ENCODE measurements at regions not wholly inside any gene's neighbourhood (a gene's known extent, or its start where the extent isn't known, plus 50 kb on each side); places are given as distances from the start of the nearest gene placed in this dataset.

DNA sequence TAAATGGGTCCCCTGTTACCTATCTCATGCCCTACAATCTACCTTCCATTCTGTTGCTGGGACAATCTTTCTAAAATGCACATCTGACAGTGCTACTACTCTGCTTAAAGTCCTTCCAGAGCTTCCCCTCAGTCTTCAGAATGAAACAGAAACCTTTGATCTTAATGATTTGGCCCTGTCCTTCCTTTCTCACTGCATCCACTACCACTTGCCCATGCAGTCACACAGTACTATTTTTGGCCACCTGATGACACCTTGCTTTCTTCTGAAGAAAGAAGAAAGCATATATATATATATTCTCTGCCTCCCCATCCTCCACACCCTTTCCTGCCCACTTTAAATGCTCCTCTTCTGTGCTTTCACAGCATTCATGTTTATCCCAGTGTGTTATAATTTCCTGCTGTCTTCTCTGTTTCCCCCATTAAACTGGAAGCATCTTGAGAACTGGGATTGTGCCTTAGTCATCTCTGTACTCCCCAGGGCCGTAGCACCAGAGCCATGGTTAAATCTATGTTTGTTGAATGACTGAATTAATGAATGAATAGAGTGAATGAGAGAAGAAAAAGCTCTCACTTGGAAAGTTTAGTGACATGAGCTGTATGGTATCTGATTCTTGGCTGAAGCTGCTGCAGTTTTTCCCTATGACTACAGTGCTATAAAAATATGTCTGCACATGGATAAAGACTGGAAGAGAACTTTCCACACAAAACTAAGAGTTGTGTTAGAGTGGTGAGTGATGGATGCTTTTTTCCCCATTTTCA is 56.2 kb downstream of the RTL9 start:
- Histone ChIP-seq H3K9ac (ENCODE audit: low read depth, low read length, poor library complexity, severe bottlenecking) (no peak overlapping the region), H2AFZ (ENCODE audit: low read length) (no peak overlapping the region)

DNA sequence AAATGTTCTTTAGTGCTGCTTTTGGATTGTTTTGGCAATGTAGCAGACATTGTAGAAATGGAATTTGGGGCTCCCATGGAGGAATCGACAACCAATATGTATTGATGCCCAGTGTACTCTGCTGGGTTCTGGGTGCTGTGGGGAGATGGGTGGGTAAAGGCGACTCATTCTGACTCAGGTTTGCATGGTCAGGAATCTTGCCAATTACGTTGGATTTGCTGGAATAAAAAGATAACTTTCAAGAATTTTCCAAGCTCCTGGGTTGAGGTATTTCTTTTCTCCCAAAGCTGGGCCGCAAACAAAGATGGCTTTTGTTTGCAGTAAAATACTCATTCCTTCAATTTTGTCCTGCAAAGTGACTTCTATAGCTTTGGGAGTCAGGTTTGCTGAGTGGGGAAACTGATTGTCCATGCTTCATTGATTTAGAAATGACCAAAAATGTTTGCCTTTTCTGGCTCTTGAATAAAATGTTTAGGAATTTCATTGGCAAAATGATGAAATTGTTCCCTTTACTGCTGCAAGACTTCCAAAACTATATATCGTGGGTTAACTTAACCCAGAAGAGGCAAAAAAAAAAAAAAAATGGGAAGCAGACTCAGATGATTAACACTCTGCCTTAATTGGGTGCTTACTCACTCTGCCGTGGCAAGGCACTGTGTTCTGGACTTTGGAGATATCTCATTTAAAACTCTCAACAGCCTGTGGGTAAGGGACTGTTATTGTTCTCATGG is 57.0 kb downstream of the RTL9 start:
- Histone ChIP-seq H4K20me1 (ENCODE audit: insufficient read depth, low read length, poor library complexity, severe bottlenecking) (no peaks in the 10 kb centered on the region), H3F3A (ENCODE audit: low read depth) (no peaks in the 10 kb centered on the region), H3K9me3 (ENCODE audit: insufficient read depth, low read depth, low read length) (no peaks in the 10 kb centered on the region), H2AFZ (ENCODE audit: low read length) (no peak overlapping the region), H3K4me1 (ENCODE audit: insufficient read depth, low read length, poor library complexity, severe bottlenecking) (no peaks in the 10 kb centered on the region), H3K4me2 (ENCODE audit: low read depth, low read length, poor library complexity, severe bottlenecking) (no peak overlapping the region), H3K9ac (ENCODE audit: low read depth, low read length, poor library complexity, severe bottlenecking) (no peak overlapping the region), H3K4me3 (ENCODE audit: low read length, poor library complexity, severe bottlenecking) (no peak overlapping the region), H3K36me3 (ENCODE audit: insufficient read depth, low read length) (no peaks in the 10 kb centered on the region), H3K27me3 (ENCODE audit: insufficient read depth, low read length, poor library complexity, severe bottlenecking) (no peaks in the 10 kb centered on the region), H3K9me2 (replicated peaks; ENCODE audit: low read depth, low read length) (no peaks in the 10 kb centered on the region), H3K79me2 (ENCODE audit: insufficient read depth, low read length) (no peaks in the 10 kb centered on the region)
- TF ChIP-seq, protein P1, sequence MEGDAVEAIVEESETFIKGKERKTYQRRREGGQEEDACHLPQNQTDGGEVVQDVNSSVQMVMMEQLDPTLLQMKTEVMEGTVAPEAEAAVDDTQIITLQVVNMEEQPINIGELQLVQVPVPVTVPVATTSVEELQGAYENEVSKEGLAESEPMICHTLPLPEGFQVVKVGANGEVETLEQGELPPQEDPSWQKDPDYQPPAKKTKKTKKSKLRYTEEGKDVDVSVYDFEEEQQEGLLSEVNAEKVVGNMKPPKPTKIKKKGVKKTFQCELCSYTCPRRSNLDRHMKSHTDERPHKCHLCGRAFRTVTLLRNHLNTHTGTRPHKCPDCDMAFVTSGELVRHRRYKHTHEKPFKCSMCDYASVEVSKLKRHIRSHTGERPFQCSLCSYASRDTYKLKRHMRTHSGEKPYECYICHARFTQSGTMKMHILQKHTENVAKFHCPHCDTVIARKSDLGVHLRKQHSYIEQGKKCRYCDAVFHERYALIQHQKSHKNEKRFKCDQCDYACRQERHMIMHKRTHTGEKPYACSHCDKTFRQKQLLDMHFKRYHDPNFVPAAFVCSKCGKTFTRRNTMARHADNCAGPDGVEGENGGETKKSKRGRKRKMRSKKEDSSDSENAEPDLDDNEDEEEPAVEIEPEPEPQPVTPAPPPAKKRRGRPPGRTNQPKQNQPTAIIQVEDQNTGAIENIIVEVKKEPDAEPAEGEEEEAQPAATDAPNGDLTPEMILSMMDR (conservative IDR thresholded peaks at IDR 0.05; ENCODE audit: low read length), result no peak
- TF ChIP-seq EZH2phosphoT487 (IDR thresholded peaks at IDR 0.05; ENCODE audit: borderline replicate concordance), result no peak

More for the DNA sequence above, 56.2 kb downstream of the RTL9 start:
- H3F3A ChIP-seq (ENCODE audit: low read depth), result no peaks in the 10 kb centered on the region
- TF ChIP-seq, protein P1 (conservative IDR thresholded peaks at IDR 0.05; ENCODE audit: low read length), result no peak
- TF ChIP-seq EZH2phosphoT487 (IDR thresholded peaks at IDR 0.05; ENCODE audit: borderline replicate concordance), result no peak
- H3K36me3 ChIP-seq (ENCODE audit: insufficient read depth, low read length), result no peaks in the 10 kb centered on the region
- H4K20me1 ChIP-seq (ENCODE audit: insufficient read depth, low read length, poor library complexity, severe bottlenecking), result no peaks in the 10 kb centered on the region
- no peaks in the 10 kb centered on the region for H3K9me3 ChIP-seq (ENCODE audit: insufficient read depth, low read depth, low read length)
- H3K4me3 ChIP-seq (ENCODE audit: low read length, poor library complexity, severe bottlenecking), result no peak overlapping the region
- H3K4me1 ChIP-seq (ENCODE audit: insufficient read depth, low read length, poor library complexity, severe bottlenecking), result no peaks in the 10 kb centered on the region
- H3K9me2 ChIP-seq (replicated peaks; ENCODE audit: low read depth, low read length), result no peaks in the 10 kb centered on the region
- H3K27me3 ChIP-seq (ENCODE audit: insufficient read depth, low read length, poor library complexity, severe bottlenecking), result no peaks in the 10 kb centered on the region
- H3K79me2 ChIP-seq (ENCODE audit: insufficient read depth, low read length), result no peaks in the 10 kb centered on the region
- no peak overlapping the region for H3K4me2 ChIP-seq (ENCODE audit: low read depth, low read length, poor library complexity, severe bottlenecking)

DNA sequence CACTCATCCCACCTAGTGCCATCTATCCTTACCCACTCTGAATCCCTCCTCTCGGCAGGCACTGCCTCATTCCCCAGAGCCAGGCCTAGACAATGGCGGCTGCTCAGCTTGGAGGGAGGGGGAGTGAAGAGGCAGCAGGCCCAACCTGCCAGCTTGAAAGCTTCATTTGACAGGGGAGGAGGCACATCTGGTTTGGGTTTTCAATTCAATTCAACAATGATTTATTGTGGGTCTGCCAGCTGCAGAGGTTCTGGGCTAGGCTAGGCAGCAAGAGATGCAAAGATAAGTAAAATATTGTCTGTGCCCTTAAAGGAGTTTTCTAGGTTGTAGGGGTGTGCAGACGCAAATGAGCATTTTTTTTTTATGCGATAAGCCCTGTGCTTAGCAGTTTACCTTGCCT is 58.5 kb downstream of the RTL9 start:
- Histone ChIP-seq H4K20me1 (ENCODE audit: insufficient read depth, low read length, poor library complexity, severe bottlenecking) (no peaks in the 10 kb centered on the region), H2AFZ (ENCODE audit: low read length) (no peak overlapping the region), H3F3A (ENCODE audit: low read depth) (no peaks in the 10 kb centered on the region), H3K36me3 (ENCODE audit: insufficient read depth, low read length) (no peaks in the 10 kb centered on the region), H3K4me2 (ENCODE audit: low read depth, low read length, poor library complexity, severe bottlenecking) (no peak overlapping the region), H3K9me2 (replicated peaks; ENCODE audit: low read depth, low read length) (no peaks in the 10 kb centered on the region), H3K4me1 (ENCODE audit: insufficient read depth, low read length, poor library complexity, severe bottlenecking) (no peaks in the 10 kb centered on the region), H3K9me3 (ENCODE audit: insufficient read depth, low read depth, low read length) (no peaks in the 10 kb centered on the region), H3K4me3 (ENCODE audit: low read length, poor library complexity, severe bottlenecking) (no peak overlapping the region), H3K79me2 (ENCODE audit: insufficient read depth, low read length) (no peaks in the 10 kb centered on the region), H3K9ac (ENCODE audit: low read depth, low read length, poor library complexity, severe bottlenecking) (no peak overlapping the region), H3K27me3 (ENCODE audit: insufficient read depth, low read length, poor library complexity, severe bottlenecking) (no peaks in the 10 kb centered on the region)
- TF ChIP-seq, protein P1 (conservative IDR thresholded peaks at IDR 0.05; ENCODE audit: low read length), result no peak
- no peak for TF ChIP-seq EZH2phosphoT487 (IDR thresholded peaks at IDR 0.05; ENCODE audit: borderline replicate concordance)

All from Loucy (cell line).